ENCODE measurements at regions not wholly inside any gene's neighbourhood (a gene's known extent, or its start where the extent isn't known, plus 50 kb on each side); places are given as distances from the start of the nearest gene placed in this dataset.

DNA sequence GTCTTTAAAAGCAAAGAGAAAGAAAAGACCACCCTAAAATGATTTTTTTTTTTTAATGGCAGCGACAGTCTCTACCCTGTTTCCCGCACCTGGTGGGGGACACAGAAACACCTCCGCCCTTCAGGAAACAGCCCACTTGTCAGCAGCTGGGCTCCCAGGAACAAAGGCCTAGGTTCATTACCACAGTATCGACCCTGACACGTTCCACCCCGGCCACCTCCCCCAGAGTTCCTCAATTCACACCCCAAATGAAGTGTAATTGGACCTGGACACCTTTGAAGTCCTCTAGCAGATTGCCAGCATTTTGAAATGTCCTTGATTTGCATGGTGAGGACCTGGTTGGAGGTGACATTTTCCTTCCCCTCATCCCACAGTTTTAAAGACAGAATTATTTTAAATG, 175.0 kb upstream of the BCOR start:
- Histone ChIP-seq H3K27ac (ENCODE audit: insufficient read depth, low read depth, low read length) (peak overlapping the region; percentile 23), H3K9me1 (replicated peaks; ENCODE audit: control insufficient read depth, extremely low read depth, insufficient read depth, low read length) (no peaks in the 10 kb centered on the region), H3K9me3 (replicated peaks; ENCODE audit: control insufficient read depth, insufficient read depth, low read length) (no peaks in the 10 kb centered on the region), H3K27me3 (ENCODE audit: control insufficient read depth in 2 of 2, insufficient read depth in 2 of 2, low read length in 2 of 2) (no peaks in the 10 kb centered on the region), H3K4me1 (ENCODE audit: control insufficient read depth, extremely low read depth, insufficient read depth, low read length) (peaks cover 8% of the 10 kb centered on the region), H3K4me2 (ENCODE audit: insufficient read depth, low read length) (no peak overlapping the region), H2AFZ (ENCODE audit: low read depth, low read length) (no peak overlapping the region), H3K36me3 (ENCODE audit: control insufficient read depth in 2 of 2, extremely low read depth in 1 of 2, insufficient read depth in 2 of 2, low read length in 2 of 2) (no peaks in the 10 kb centered on the region), H3K9ac (replicated peaks; ENCODE audit: extremely low read depth, insufficient read depth, low read length) (no peak overlapping the region), H4K20me1 (replicated peaks; ENCODE audit: control insufficient read depth, extremely low read depth, insufficient read depth, low read length) (no peaks in the 10 kb centered on the region), H3K79me2 (ENCODE audit: control insufficient read depth, insufficient read depth, low read length) (no peaks in the 10 kb centered on the region), H3K4me3 (replicated peaks in 1 of 3; ENCODE audit: insufficient read depth in 1 of 3, low read depth in 1 of 3, low read length in 3 of 3) (no peak overlapping the region)
- ChIA-PET CTCF (interaction anchor here (0.6 to 1.1 kb wide), 2 partner anchors 10 to 862 kb away, joined by 3 to 5 read pairs; no protein-coding TSS in a partner anchor), POLR2A (interaction anchor here (0.7 kb wide), 1 partner anchor 364 kb away, joined by 3 read pairs; no protein-coding TSS in a partner anchor)
- TF ChIP-seq POLR2A (IDR thresholded peaks at IDR 0.05; ENCODE audit: low read depth, low read length) (no peak), MYC (IDR thresholded peaks at IDR 0.05; ENCODE audit: low read depth, low read length) (no peak), GATA2 (IDR thresholded peaks at IDR 0.05; ENCODE audit: insufficient read depth, insufficient read length, low read depth, low read length) (no peak), FOS (IDR thresholded peaks at IDR 0.05; ENCODE audit: borderline replicate concordance, insufficient read depth, low read length) (no peak), JUN (IDR thresholded peaks at IDR 0.05; ENCODE audit: borderline replicate concordance, insufficient read depth, insufficient read length, low read depth) (no peak), POLR2AphosphoS5 (IDR thresholded peaks at IDR 0.05; ENCODE audit: insufficient read depth, low read depth, low read length) (no peak), CTCF (IDR thresholded peaks at IDR 0.05; ENCODE audit: extremely low read depth in 1 of 2, insufficient read depth in 1 of 2, low read depth in 1 of 2, low read length in 2 of 2) (no peak), EZH2 (IDR thresholded peaks at IDR 0.05; ENCODE audit: borderline replicate concordance, low read depth, low read length, severe bottlenecking) (no peak)
- TF ChIP-seq, protein P1, sequence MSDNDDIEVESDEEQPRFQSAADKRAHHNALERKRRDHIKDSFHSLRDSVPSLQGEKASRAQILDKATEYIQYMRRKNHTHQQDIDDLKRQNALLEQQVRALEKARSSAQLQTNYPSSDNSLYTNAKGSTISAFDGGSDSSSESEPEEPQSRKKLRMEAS (IDR thresholded peaks at IDR 0.05; ENCODE audit: insufficient read depth, insufficient read length): no peak
- no peak for DNase-seq (ENCODE audit: low read depth, low spot score)
- dilution Hi-C loops (cut with MboI; ENCODE audit: extremely low pct_ligation_motif_present, low sequenced_read_pairs) (no loop called here), intact Hi-C loops (cut with micrococcal nuclease) (loop anchor here (2.0 kb wide), 1 partner anchor 28 kb away; no protein-coding TSS in a partner anchor)
- FAIRE-seq: no peak
- BruUV-seq (replicated peaks): no TSS peak

Data from endothelial cell of umbilical vein (primary cell).